ENCODE measurements at regions not wholly inside any gene's neighbourhood (a gene's known extent, or its start where the extent isn't known, plus 50 kb on each side); places are given as distances from the start of the nearest gene placed in this dataset.

DNA sequence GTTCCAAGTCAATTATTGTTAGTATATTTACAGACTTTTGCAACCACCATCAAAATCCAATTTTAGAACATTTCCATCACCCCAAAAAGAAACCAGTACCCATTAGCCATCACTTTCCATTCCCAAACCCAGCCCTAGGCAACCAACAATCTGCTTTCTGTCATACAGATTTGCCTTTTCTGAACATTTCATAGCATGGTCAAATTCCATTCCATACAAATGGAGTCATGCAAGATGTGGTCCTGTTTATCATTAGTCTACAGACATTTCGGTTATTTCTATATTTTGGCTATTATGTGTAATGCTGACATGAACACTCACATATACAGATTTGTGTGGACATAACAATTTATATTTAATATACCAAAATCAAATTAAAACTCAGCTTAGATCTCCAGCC lies 508.7 kb downstream of the ZNF674 start (continued):
- TF ChIP-seq, protein P1, sequence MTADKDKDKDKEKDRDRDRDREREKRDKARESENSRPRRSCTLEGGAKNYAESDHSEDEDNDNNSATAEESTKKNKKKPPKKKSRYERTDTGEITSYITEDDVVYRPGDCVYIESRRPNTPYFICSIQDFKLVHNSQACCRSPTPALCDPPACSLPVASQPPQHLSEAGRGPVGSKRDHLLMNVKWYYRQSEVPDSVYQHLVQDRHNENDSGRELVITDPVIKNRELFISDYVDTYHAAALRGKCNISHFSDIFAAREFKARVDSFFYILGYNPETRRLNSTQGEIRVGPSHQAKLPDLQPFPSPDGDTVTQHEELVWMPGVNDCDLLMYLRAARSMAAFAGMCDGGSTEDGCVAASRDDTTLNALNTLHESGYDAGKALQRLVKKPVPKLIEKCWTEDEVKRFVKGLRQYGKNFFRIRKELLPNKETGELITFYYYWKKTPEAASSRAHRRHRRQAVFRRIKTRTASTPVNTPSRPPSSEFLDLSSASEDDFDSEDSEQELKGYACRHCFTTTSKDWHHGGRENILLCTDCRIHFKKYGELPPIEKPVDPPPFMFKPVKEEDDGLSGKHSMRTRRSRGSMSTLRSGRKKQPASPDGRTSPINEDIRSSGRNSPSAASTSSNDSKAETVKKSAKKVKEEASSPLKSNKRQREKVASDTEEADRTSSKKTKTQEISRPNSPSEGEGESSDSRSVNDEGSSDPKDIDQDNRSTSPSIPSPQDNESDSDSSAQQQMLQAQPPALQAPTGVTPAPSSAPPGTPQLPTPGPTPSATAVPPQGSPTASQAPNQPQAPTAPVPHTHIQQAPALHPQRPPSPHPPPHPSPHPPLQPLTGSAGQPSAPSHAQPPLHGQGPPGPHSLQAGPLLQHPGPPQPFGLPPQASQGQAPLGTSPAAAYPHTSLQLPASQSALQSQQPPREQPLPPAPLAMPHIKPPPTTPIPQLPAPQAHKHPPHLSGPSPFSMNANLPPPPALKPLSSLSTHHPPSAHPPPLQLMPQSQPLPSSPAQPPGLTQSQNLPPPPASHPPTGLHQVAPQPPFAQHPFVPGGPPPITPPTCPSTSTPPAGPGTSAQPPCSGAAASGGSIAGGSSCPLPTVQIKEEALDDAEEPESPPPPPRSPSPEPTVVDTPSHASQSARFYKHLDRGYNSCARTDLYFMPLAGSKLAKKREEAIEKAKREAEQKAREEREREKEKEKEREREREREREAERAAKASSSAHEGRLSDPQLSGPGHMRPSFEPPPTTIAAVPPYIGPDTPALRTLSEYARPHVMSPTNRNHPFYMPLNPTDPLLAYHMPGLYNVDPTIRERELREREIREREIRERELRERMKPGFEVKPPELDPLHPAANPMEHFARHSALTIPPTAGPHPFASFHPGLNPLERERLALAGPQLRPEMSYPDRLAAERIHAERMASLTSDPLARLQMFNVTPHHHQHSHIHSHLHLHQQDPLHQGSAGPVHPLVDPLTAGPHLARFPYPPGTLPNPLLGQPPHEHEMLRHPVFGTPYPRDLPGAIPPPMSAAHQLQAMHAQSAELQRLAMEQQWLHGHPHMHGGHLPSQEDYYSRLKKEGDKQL (CRISPR knock-in tag; IDR thresholded peaks at IDR 0.05; ENCODE audit: borderline replicate concordance), result no peak

DNA sequence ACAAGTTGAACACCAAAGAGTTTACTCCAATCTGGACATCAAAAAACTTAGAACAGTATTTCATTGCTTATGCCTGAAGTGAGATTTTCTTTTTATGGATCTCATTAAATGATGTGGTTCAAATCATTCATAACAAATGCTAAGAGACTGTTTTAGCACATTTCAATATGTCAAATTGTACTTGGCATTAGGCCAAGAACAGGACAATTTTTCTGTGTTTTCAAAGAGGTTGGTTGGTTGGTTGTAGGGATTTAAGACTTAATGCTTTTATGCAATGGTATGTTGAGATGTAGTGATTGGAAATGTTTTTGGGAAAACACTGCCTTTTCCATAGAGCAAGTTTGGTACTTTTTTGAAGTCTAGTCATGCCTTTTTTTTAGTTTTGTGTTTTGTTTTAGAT lies 510.4 kb downstream of the ZNF674 start:
- BruUV-seq (replicated peaks), result no TSS peak
- no peak for ATAC-seq
- Histone ChIP-seq H3K9me3 (replicated peaks; ENCODE audit: control insufficient read depth, insufficient read depth, low read depth, low read length) (no peaks in the 10 kb centered on the region), H3K4me2 (ENCODE audit: insufficient read depth, low read length) (no peak overlapping the region), H3K27ac (ENCODE audit: extremely low read depth, low read depth, low read length) (no peak overlapping the region), H4K20me1 (replicated peaks; ENCODE audit: control insufficient read depth, insufficient read depth, low read length) (no peaks in the 10 kb centered on the region), H3K27me3 (ENCODE audit: control insufficient read depth in 2 of 2, insufficient read depth in 2 of 2, low read length in 2 of 2) (no peaks in the 10 kb centered on the region), H3K36me3 (ENCODE audit: control insufficient read depth, insufficient read depth, low read length) (no peaks in the 10 kb centered on the region), H3K9ac (ENCODE audit: insufficient read depth in 1 of 2, low read depth in 2 of 2, low read length in 2 of 2) (no peak overlapping the region), H3K4me1 (replicated peaks in 1 of 2; ENCODE audit: control insufficient read depth in 2 of 2, insufficient read depth in 2 of 2, low read length in 2 of 2) (no peaks in the 10 kb centered on the region), H3K4me3 (no peak overlapping the region), H3K9me1 (ENCODE audit: control insufficient read depth, insufficient read depth, low read length) (no peaks in the 10 kb centered on the region), H2AFZ (ENCODE audit: low read depth, low read length) (no peak overlapping the region), H3K79me2 (ENCODE audit: control insufficient read depth, insufficient read depth, low read length) (no peaks in the 10 kb centered on the region)
- ChIA-PET POLR2A (no interaction called here), CTCF (ENCODE audit: low intra/inter-chr PET ratio) (no interaction called here)
- FAIRE-seq, result no peak
- intact Hi-C loops (cut with micrococcal nuclease), result no loop called here
- TF ChIP-seq, protein P2, sequence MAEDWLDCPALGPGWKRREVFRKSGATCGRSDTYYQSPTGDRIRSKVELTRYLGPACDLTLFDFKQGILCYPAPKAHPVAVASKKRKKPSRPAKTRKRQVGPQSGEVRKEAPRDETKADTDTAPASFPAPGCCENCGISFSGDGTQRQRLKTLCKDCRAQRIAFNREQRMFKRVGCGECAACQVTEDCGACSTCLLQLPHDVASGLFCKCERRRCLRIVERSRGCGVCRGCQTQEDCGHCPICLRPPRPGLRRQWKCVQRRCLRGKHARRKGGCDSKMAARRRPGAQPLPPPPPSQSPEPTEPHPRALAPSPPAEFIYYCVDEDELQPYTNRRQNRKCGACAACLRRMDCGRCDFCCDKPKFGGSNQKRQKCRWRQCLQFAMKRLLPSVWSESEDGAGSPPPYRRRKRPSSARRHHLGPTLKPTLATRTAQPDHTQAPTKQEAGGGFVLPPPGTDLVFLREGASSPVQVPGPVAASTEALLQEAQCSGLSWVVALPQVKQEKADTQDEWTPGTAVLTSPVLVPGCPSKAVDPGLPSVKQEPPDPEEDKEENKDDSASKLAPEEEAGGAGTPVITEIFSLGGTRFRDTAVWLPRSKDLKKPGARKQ (CRISPR knock-in tag; IDR thresholded peaks at IDR 0.05), result no peak
- peak; percentile 87 for TF ChIP-seq NFIC (IDR thresholded peaks at IDR 0.05)
- no peak for TF ChIP-seq BDP1 (IDR thresholded peaks at IDR 0.05; ENCODE audit: insufficient read depth, insufficient read length)
- TF ChIP-seq, protein P3, sequence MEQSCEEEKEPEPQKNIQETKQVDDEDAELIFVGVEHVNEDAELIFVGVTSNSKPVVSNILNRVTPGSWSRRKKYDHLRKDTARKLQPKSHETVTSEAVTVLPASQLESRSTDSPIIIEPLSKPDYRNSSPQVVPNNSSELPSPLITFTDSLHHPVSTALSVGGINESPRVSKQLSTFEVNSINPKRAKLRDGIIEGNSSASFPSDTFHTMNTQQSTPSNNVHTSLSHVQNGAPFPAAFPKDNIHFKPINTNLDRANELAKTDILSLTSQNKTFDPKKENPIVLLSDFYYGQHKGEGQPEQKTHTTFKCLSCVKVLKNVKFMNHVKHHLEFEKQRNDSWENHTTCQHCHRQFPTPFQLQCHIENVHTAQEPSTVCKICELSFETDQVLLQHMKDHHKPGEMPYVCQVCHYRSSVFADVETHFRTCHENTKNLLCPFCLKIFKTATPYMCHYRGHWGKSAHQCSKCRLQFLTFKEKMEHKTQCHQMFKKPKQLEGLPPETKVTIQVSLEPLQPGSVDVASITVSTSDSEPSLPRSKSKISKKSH (CRISPR knock-in tag; IDR thresholded peaks at IDR 0.05), result no peak
- TF ChIP-seq NFIX (CRISPR knock-in tag; IDR thresholded peaks at IDR 0.05; ENCODE audit: low read depth), result peak; percentile 60
- in situ Hi-C loops (cut with MboI), result no loop called here
- DNase-seq (ENCODE audit: extremely low read depth in 1 of 4, low spot score in 3 of 4), result no peak
